A549 (cell line): ENCODE measurements at regions not wholly inside any gene's neighbourhood (a gene's known extent, or its start where the extent isn't known, plus 50 kb on each side); places are given as distances from the start of the nearest gene placed in this dataset.

Experiments
- ATAC-seq, 2 experiments: fragments of 200-7000 bp in 1 of 2; fragments of >200 bp in 1 of 2; cut with Nextera tagmentation in 1 of 2; cut with Tn5 transposase in 1 of 2; 3 replicates each; pipeline versions ENCODE4 v1.8.0 to v1.9.1; 2018 to 2020; ENCODE audit warnings: mild to moderate bottlenecking in 1 of 2, moderate library complexity in 1 of 2
- CTCF ChIA-PET: fragments of 300-600 bp; sonication (Branson Sonifier 250); formaldehyde crosslinking; extraction: SDS; loops from one replicate; lab custom pipeline; 2021; ENCODE audit warnings: antibody characterized with exemption, inconsistent platforms; lab: Yijun Ruan, JAX
- POLR2A ChIA-PET: fragments of 350-600 bp; formaldehyde crosslinking; extraction: SDS; loops from one replicate; lab custom pipeline; 2021; ENCODE audit warnings: antibody characterized with exemption, inconsistent platforms; lab: Yijun Ruan, JAX
- DNase-seq, 2 experiments: peaks; one replicate each; pipeline versions ENCODE4 v3.0.0 to v3.0.0-alpha.2; 2011 to 2016; ENCODE audit warnings: low read depth in 1 of 2, low spot score in 1 of 2
- FAIRE-seq: peaks from 2 replicates; lab custom pipeline; 2011; peaks lifted over from hg19 to GRCh38; lab: Jason Lieb, UNC
- H3K27ac ChIP-seq, 2 experiments: fragments of >200 bp; sonication (Bioruptor Twin); formaldehyde crosslinking; 3 replicates each; pipeline ENCODE4 v1.5.1; 2016 to 2017
- H3K4me1 ChIP-seq: fragments of >200 bp; sonication (Bioruptor Twin); formaldehyde crosslinking; 3 replicates; pipeline ENCODE4 v1.6.1; 2016
- H3K4me2 ChIP-seq: fragments of >200 bp; sonication (Bioruptor Twin); formaldehyde crosslinking; 3 replicates; pipeline ENCODE4 v1.6.1; 2016
- H3K4me3 ChIP-seq: fragments of >200 bp; sonication (Bioruptor Twin); formaldehyde crosslinking; 3 replicates; pipeline ENCODE4 v1.5.1; 2016
- H3K9me3 ChIP-seq: fragments of >200 bp; sonication (Bioruptor Twin); formaldehyde crosslinking; 3 replicates; pipeline ENCODE4 v1.6.1; 2016
- BHLHE40 ChIP-seq: IDR thresholded peaks from 2 replicates; pipeline ENCODE4 v1.6.1; 2012; ENCODE audit warnings: low read depth, low read length, inconsistent platforms
- CBX2 ChIP-seq: fragments of 200-600 bp; sonication (generic); IDR thresholded peaks from 2 replicates; pipeline ENCODE4 v1.6.1; 2016; ENCODE audit warnings: low read depth, mild to moderate bottlenecking, borderline replicate concordance
- CBX8 ChIP-seq: fragments of 200-600 bp; sonication (generic); IDR thresholded peaks from 2 replicates; pipeline ENCODE4 v1.6.1; 2016
- FOSB ChIP-seq: fragments of 250-450 bp; sonication (Bioruptor Pico); IDR thresholded peaks from 2 replicates; pipeline ENCODE4 v1.5.0; 2020; ENCODE audit warnings: mild to moderate bottlenecking, moderate library complexity
- FOSL2 ChIP-seq, 2 experiments: fragments of 450-650 bp in 1 of 2; fragments of >200 bp in 1 of 2; sonication (Bioruptor Twin) in 1 of 2; formaldehyde crosslinking; IDR thresholded peaks; 2 replicates each; pipeline versions ENCODE4 v1.5.0 to v1.6.1; 2016 to 2020; ENCODE audit warnings: mild to moderate bottlenecking in 1 of 2, moderate library complexity in 1 of 2
- FOXS1 ChIP-seq: fragments of 250-450 bp; sonication (Bioruptor Pico); IDR thresholded peaks from 2 replicates; pipeline ENCODE4 v1.5.0; 2020; ENCODE audit warnings: mild to moderate bottlenecking, moderate library complexity
- JUN ChIP-seq, 2 experiments: fragments of >200 bp; sonication (Bioruptor Twin); formaldehyde crosslinking; IDR thresholded peaks; 2 replicates in 1 of 2; 3 replicates in 1 of 2; pipeline ENCODE4 v1.6.1; 2016 to 2017
- MYC ChIP-seq: IDR thresholded peaks from 2 replicates; pipeline ENCODE4 v1.6.1; 2012; ENCODE audit warnings: mild to moderate bottlenecking, inconsistent platforms, low read length, improper control_type of control experiment, borderline replicate concordance
- NFE2L2 ChIP-seq: fragments of 150-350 bp; conservative IDR thresholded peaks from 2 replicates; pipeline ENCODE4 v1.6.1; 2014; ENCODE audit warnings: low read length
- NR3C1 ChIP-seq: fragments of >200 bp; sonication (Bioruptor Twin); formaldehyde crosslinking; IDR thresholded peaks from 3 replicates; pipeline ENCODE4 v1.6.1; 2017
- PHF8 ChIP-seq: fragments of 200-600 bp; sonication (generic); IDR thresholded peaks from 2 replicates; pipeline ENCODE4 v1.6.1; 2016; ENCODE audit warnings: low read depth, mild to moderate bottlenecking, antibody characterized with exemption, moderate library complexity, borderline replicate concordance
- POLR2A ChIP-seq: IDR thresholded peaks from 2 replicates; pipeline ENCODE4 v1.6.1; 2012; ENCODE audit warnings: mild to moderate bottlenecking, low read length
- RAD21 ChIP-seq, 2 experiments: fragments of >200 bp in 1 of 2; sonication (Bioruptor Twin) in 1 of 2; formaldehyde crosslinking in 1 of 2; IDR thresholded peaks in 1 of 2; conservative IDR thresholded peaks in 1 of 2; 2 replicates in 1 of 2; 3 replicates in 1 of 2; pipeline ENCODE4 v1.6.1; 2012 to 2018; ENCODE audit warnings: inconsistent platforms in 1 of 2
- RNF2 ChIP-seq: fragments of 200-600 bp; sonication (generic); IDR thresholded peaks from 2 replicates; pipeline ENCODE4 v1.6.1; 2016; ENCODE audit warnings: low read depth, mild to moderate bottlenecking, antibody characterized with exemption, moderate library complexity, borderline replicate concordance
- TFCP2L1 ChIP-seq: fragments of 250-450 bp; sonication (Bioruptor Pico); IDR thresholded peaks from 2 replicates; pipeline ENCODE4 v1.5.0; 2021; ENCODE audit warnings: mild to moderate bottlenecking
- ZNF302 ChIP-seq: fragments of 250-450 bp; sonication (Bioruptor Pico); IDR thresholded peaks from 2 replicates; pipeline ENCODE4 v1.9.0; 2021; ENCODE audit warnings: inconsistent platforms, mild to moderate bottlenecking, moderate library complexity
- ZSCAN20 ChIP-seq: fragments of 250-450 bp; sonication (Bioruptor Pico); IDR thresholded peaks from 2 replicates; pipeline ENCODE4 v1.8.0; 2022; ENCODE audit warnings: mild to moderate bottlenecking, moderate library complexity
- WGBS: methylation state at CpG from one replicate; pipeline ENCODE4 v1.1.6; 2017; ENCODE audit errors: missing lambda C conversion rate; 5-methylcytosine and 5-hydroxymethylcytosine counted together
- TF ChIP-seq, protein P1 (sequence below): fragments of 150-350 bp; IDR thresholded peaks from 2 replicates; pipeline ENCODE4 v1.6.1; 2014; ENCODE audit warnings: low read depth, mild to moderate bottlenecking, low read length
- TF ChIP-seq, protein P2 (sequence below): fragments of >200 bp; sonication (Bioruptor Twin); formaldehyde crosslinking; IDR thresholded peaks from 3 replicates; pipeline ENCODE4 v1.5.1; 2016
- TF ChIP-seq, protein P3 (sequence below): IDR thresholded peaks from 2 replicates; pipeline ENCODE4 v1.6.1; 2012
- TF ChIP-seq, protein P4 (sequence below): fragments of 450-650 bp; IDR thresholded peaks from 2 replicates; pipeline ENCODE4 v1.6.1; 2014; ENCODE audit warnings: antibody characterized with exemption

DNA sequence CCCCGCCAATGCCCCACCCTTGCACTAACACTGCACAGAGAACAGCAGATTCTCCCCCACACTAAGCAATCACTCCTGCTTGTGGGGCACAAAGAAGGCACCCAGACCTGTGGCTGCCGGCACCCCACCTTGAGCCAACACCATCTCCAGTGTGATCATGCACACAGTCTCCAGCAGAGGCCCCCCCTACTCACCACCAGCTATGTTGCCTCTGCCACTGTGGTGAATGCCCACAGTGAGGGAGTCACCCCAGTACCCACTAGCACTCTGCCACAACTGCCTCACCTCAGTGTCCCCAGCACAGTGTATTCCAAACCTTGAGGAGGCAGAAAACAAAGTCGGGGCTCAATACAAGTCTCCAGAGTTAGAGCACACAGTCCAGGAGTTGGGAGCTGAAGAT is 261.7 kb upstream of the SSTR1 start:
- no peak overlapping the region for H3K4me2 ChIP-seq
- FAIRE-seq: no peak
- H3K27ac ChIP-seq: no peak overlapping the region
- TF ChIP-seq CBX8 (no peak), FOXS1 (no peak), ZSCAN20 (no peak), CBX2 (no peak), RAD21 (conservative IDR thresholded peaks at IDR 0.05 in 1 of 2, IDR thresholded peaks at IDR 0.05 in 1 of 2) (no peak)
- TF ChIP-seq, protein P1, sequence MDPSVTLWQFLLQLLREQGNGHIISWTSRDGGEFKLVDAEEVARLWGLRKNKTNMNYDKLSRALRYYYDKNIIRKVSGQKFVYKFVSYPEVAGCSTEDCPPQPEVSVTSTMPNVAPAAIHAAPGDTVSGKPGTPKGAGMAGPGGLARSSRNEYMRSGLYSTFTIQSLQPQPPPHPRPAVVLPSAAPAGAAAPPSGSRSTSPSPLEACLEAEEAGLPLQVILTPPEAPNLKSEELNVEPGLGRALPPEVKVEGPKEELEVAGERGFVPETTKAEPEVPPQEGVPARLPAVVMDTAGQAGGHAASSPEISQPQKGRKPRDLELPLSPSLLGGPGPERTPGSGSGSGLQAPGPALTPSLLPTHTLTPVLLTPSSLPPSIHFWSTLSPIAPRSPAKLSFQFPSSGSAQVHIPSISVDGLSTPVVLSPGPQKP: no peak
- TF ChIP-seq, all 56 proteins: peak for 0
- 13% methylated on average over 3 of the region's 3 CpGs for WGBS
- Histone ChIP-seq H3K4me1 (no peaks in the 10 kb centered on the region), H3K4me3 (no peak overlapping the region), H3K9me3 (no peaks in the 10 kb centered on the region)
- ATAC-seq (no peak), DNase-seq (no peak)
- ChIA-PET CTCF (no interaction called here), POLR2A (no interaction called here)

DNA sequence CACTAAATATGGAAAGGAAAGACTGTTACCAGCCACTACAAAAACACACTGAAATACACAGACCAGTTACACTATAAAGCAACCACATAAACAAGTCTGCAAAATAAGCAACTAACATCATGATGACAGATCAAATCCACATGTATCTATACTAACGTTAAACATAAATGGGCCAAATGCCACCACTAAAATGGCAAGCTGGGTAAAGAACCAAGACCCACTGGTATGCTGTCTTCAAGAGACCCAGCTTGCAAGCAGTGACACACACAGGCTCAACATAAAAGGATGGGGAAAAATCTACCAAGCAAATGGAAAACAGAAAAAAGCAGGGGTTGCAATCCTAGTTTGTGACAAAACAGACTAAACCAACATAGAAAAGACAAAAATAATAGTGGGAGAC is 260.9 kb upstream of the SSTR1 start:
- TF ChIP-seq ZSCAN20: no peak
- TF ChIP-seq, protein P2, sequence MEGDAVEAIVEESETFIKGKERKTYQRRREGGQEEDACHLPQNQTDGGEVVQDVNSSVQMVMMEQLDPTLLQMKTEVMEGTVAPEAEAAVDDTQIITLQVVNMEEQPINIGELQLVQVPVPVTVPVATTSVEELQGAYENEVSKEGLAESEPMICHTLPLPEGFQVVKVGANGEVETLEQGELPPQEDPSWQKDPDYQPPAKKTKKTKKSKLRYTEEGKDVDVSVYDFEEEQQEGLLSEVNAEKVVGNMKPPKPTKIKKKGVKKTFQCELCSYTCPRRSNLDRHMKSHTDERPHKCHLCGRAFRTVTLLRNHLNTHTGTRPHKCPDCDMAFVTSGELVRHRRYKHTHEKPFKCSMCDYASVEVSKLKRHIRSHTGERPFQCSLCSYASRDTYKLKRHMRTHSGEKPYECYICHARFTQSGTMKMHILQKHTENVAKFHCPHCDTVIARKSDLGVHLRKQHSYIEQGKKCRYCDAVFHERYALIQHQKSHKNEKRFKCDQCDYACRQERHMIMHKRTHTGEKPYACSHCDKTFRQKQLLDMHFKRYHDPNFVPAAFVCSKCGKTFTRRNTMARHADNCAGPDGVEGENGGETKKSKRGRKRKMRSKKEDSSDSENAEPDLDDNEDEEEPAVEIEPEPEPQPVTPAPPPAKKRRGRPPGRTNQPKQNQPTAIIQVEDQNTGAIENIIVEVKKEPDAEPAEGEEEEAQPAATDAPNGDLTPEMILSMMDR: no peak
- no peak for TF ChIP-seq JUN (IDR thresholded peaks at IDR 0.05)
- no peak for TF ChIP-seq NR3C1
- no peak for TF ChIP-seq BHLHE40
- TF ChIP-seq ZNF302 (CRISPR knock-in tag): no peak
- WGBS: 0% methylated on average over 1 of the region's 1 CpG
- no peak for FAIRE-seq

DNA sequence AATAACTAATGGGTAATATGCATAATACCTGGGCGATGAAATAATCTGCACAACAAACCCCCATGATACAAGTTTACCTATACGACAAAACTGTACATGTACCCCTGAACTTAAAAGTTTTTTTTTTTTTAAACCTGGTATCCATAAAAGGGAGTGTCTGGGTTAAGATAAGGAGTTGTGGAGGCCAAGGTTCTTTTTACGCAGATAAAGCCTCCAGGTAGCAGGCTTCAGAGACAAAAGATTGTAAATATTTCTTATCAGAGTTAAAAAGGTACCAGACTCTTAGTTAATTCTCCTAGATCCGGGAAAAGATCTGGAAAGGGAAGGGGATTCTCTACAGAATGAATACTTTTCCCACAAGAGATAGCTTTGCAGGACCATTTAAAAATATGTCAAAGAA is 259.4 kb upstream of the SSTR1 start:
- 34% methylated on average over 4 of the region's 4 CpGs for WGBS
- Histone ChIP-seq H3K4me3 (no peak overlapping the region), H3K4me2 (no peak overlapping the region), H3K4me1 (no peaks in the 10 kb centered on the region), H3K27ac (no peak overlapping the region)
- POLR2A ChIA-PET: no interaction called here
- no peak for ATAC-seq
- DNase-seq: no peak
- no peak for FAIRE-seq
- TF ChIP-seq FOXS1: no peak
- TF ChIP-seq ZNF302 (CRISPR knock-in tag): no peak
- TF ChIP-seq NFE2L2: no peak
- TF ChIP-seq CBX2: no peak
- no peak for TF ChIP-seq FOSB (CRISPR knock-in tag)
- TF ChIP-seq POLR2A: no peak
- TF ChIP-seq MYC: no peak
- no peak for TF ChIP-seq RNF2
- TF ChIP-seq TFCP2L1 (CRISPR knock-in tag): no peak
- TF ChIP-seq, all 56 proteins: peak for 0
- CTCF ChIA-PET: interaction anchor here (0.6 kb wide), 1 partner anchor 941 kb away, joined by 4 read pairs; no protein-coding TSS in a partner anchor
- H3K9me3 ChIP-seq: no peaks in the 10 kb centered on the region

More for the DNA sequence above, 260.9 kb upstream of the SSTR1 start:
- no peak for DNase-seq
- ChIA-PET CTCF (interaction anchor here (0.7 kb wide), 1 partner anchor 676 kb away, joined by 3 read pairs; no protein-coding TSS in a partner anchor), POLR2A (no interaction called here)
- no peak for ATAC-seq
- Histone ChIP-seq H3K4me1 (no peaks in the 10 kb centered on the region), H3K4me3 (no peak overlapping the region), H3K4me2 (no peak overlapping the region), H3K27ac (no peak overlapping the region), H3K9me3 (no peaks in the 10 kb centered on the region)

DNA sequence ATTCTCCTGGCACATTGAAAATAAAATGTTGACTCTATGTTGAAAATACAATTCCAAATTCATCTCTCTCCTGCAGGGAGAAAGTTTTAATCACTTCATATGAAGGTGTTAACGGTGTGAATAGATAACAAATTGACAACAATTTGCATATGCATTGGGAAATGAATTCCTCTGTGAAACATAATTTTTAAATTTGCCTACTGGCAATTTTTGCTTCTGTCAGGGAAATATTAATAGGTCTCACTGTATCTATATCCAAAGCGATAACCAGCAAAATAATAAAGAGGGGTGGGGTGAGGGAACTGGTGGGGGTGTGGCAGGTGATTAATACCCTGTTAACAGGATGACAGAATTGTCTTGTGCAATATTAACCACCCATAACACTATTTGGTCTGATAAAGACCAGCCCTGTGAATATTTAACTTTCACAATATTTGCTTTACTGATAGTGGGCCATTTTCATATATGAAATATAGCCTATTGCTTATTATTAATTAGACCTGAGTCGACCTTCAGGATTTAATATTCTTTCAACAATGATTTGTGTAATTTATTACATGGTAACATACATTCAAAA is 239.0 kb upstream of the SSTR1 start:
- no peak for FAIRE-seq
- CTCF ChIA-PET: interaction anchor here (1.0 kb wide), 1 partner anchor 127 kb away, joined by 3 read pairs; no protein-coding TSS in a partner anchor
- no peak for ATAC-seq
- TF ChIP-seq PHF8: no peak
- TF ChIP-seq, protein P3, sequence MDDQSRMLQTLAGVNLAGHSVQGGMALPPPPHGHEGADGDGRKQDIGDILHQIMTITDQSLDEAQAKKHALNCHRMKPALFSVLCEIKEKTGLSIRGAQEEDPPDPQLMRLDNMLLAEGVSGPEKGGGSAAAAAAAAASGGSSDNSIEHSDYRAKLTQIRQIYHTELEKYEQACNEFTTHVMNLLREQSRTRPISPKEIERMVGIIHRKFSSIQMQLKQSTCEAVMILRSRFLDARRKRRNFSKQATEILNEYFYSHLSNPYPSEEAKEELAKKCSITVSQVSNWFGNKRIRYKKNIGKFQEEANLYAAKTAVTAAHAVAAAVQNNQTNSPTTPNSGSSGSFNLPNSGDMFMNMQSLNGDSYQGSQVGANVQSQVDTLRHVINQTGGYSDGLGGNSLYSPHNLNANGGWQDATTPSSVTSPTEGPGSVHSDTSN: no peak
- TF ChIP-seq POLR2A: no peak
- TF ChIP-seq, protein P4, sequence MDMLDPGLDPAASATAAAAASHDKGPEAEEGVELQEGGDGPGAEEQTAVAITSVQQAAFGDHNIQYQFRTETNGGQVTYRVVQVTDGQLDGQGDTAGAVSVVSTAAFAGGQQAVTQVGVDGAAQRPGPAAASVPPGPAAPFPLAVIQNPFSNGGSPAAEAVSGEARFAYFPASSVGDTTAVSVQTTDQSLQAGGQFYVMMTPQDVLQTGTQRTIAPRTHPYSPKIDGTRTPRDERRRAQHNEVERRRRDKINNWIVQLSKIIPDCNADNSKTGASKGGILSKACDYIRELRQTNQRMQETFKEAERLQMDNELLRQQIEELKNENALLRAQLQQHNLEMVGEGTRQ: no peak
- TF ChIP-seq FOSL2 (IDR thresholded peaks at IDR 0.05): no peak
- no peak for TF ChIP-seq FOSL2 (CRISPR knock-in tag; IDR thresholded peaks at IDR 0.05)
- Histone ChIP-seq H3K9me3 (no peaks in the 10 kb centered on the region), H3K4me1 (no peaks in the 10 kb centered on the region), H3K27ac (no peak overlapping the region), H3K4me2 (no peak overlapping the region), H3K4me3 (no peak overlapping the region)
- 1% methylated on average over 3 of the region's 3 CpGs for WGBS
- POLR2A ChIA-PET: no interaction called here
- no peak for DNase-seq
